Natural killer cell (primary cell): ENCODE measurements at regions not wholly inside any gene's neighbourhood (a gene's known extent, or its start where the extent isn't known, plus 50 kb on each side); places are given as distances from the start of the nearest gene placed in this dataset.

Source experiments
- ATAC-seq, 3 donors: fragments of 150-1000 bp in 2 of 3; fragments of 200-7000 bp in 1 of 3; cut with Tn5 transposase; 1 replicate in 1 of 3; 2 replicates in 2 of 3; pipeline ENCODE4 v1.10.0; 2021; ENCODE audit warnings: mild to moderate bottlenecking in 2 of 3, moderate library complexity in 2 of 3
- DNase-seq, 2 donors: peaks; one replicate each; pipeline versions ENCODE4 v3.0.0 to v3.0.0-alpha.2; 2013 to 2021; ENCODE audit warnings: mixed read lengths in 1 of 2
- H3K27ac ChIP-seq: one replicate; pipeline ENCODE4 v1.5.1; 2013; ENCODE audit warnings: mild to moderate bottlenecking, low read length
- H3K27me3 ChIP-seq: one replicate; pipeline ENCODE4 v1.6.1; 2013; ENCODE audit warnings: low read length; ENCODE audit not compliant: control insufficient read depth, insufficient read depth
- H3K36me3 ChIP-seq: one replicate; pipeline ENCODE4 v1.6.1; 2013; ENCODE audit warnings: low read length; ENCODE audit not compliant: control insufficient read depth, insufficient read depth
- H3K4me1 ChIP-seq: one replicate; pipeline ENCODE4 v1.6.1; 2013; ENCODE audit warnings: low read length; ENCODE audit not compliant: control insufficient read depth, insufficient read depth
- H3K4me3 ChIP-seq: one replicate; pipeline ENCODE4 v1.5.1; 2013; ENCODE audit warnings: low read length
- H3K9me3 ChIP-seq: one replicate; pipeline ENCODE4 v1.6.1; 2013; ENCODE audit warnings: low read length; ENCODE audit not compliant: control insufficient read depth, insufficient read depth
- H3K27ac Mint-ChIP-seq, 2 donors: one replicate each; pipeline ENCODE4 v1.8.0; 2022; ENCODE audit warnings: mild to moderate bottlenecking in 2 of 2, mixed read lengths in 2 of 2, moderate library complexity in 1 of 2
- H3K27me3 Mint-ChIP-seq, 2 donors: one replicate each; pipeline ENCODE4 v1.8.0; 2022; ENCODE audit warnings: low read depth in 2 of 2, mixed read lengths in 2 of 2
- H3K36me3 Mint-ChIP-seq: one replicate; pipeline ENCODE4 v1.8.0; 2022; ENCODE audit warnings: mixed read lengths
- H3K4me1 Mint-ChIP-seq, 2 donors: one replicate each; pipeline ENCODE4 v1.8.0; 2022; ENCODE audit warnings: mixed read lengths in 2 of 2
- H3K4me3 Mint-ChIP-seq: one replicate; pipeline ENCODE4 v1.8.0; 2022; ENCODE audit warnings: mild to moderate bottlenecking, moderate library complexity, mixed read lengths
- H3K9me3 Mint-ChIP-seq, 2 donors: one replicate each; pipeline ENCODE4 v1.8.0; 2022; ENCODE audit warnings: mixed read lengths in 2 of 2
- CTCF ChIP-seq: fragments of 200-600 bp; IDR thresholded peaks from one replicate; pipeline ENCODE4 v1.8.0; 2022; ENCODE audit warnings: antibody characterized with exemption
- WGBS: methylation state at CpG from one replicate; pipeline ENCODE4 v1.1.7; 2013; ENCODE audit warnings: missing lambda C conversion rate; ENCODE audit not compliant: insufficient coverage; 5-methylcytosine and 5-hydroxymethylcytosine counted together
- intact Hi-C: fragments of 100-400 bp; cut with micrococcal nuclease; formaldehyde crosslinking; loops from one replicate; pipeline ENCODE4 v1.14.2; 2022

- peaks cover 0 to 9% of the 10 kb centered on the region in 2 donors for H3K27me3 Mint-ChIP-seq
- DNase-seq = peak in 1 of 2 donors; percentile 72
- peak; percentile 61 for TF ChIP-seq CTCF
- WGBS = 10% methylated on average over 4 of the region's 6 CpGs
- H3K9me3 Mint-ChIP-seq = no peaks in the 10 kb centered on the region
- peak; percentile 60 to 77 (median 63) for ATAC-seq
- Histone ChIP-seq H3K27me3 (no peaks in the 10 kb centered on the region), H3K4me3 (no peak overlapping the region), H3K27ac (no peak overlapping the region), H3K36me3 (no peaks in the 10 kb centered on the region), H3K4me1 (no peaks in the 10 kb centered on the region), H3K9me3 (peaks cover 4% of the 10 kb centered on the region)
- intact Hi-C loops = loop anchor here (1.0 to 10.0 kb wide), 3 partner anchors 107 to 274 kb away; partner anchors contain the start of gene SNX10
- H3K36me3 Mint-ChIP-seq = no peaks in the 10 kb centered on the region
- H3K4me1 Mint-ChIP-seq = peaks cover 7 to 14% of the 10 kb centered on the region in 2 donors
- H3K4me3 Mint-ChIP-seq = peak overlapping the region; percentile 57
- H3K27ac Mint-ChIP-seq = no peak overlapping the region
Measured at GRCh38 chr7:26090927-26091519, 61.0 kb upstream of the NFE2L3 start.

- Histone ChIP-seq H3K27me3 (no peaks in the 10 kb centered on the region), H3K27ac (no peak overlapping the region), H3K4me3 (no peak overlapping the region), H3K4me1 (no peaks in the 10 kb centered on the region), H3K36me3 (no peaks in the 10 kb centered on the region), H3K9me3 (peaks cover 4% of the 10 kb centered on the region)
- no peak for ATAC-seq
- no peak overlapping the region for H3K4me3 Mint-ChIP-seq
- 37% methylated on average over 4 of the region's 4 CpGs for WGBS
- peak in 1 of 2 donors; percentile 43 for DNase-seq
- peaks cover 7 to 14% of the 10 kb centered on the region in 2 donors for H3K4me1 Mint-ChIP-seq
- H3K36me3 Mint-ChIP-seq = no peaks in the 10 kb centered on the region
- TF ChIP-seq CTCF = no peak
- intact Hi-C loops = loop anchor here (1.0 to 10.0 kb wide), 3 partner anchors 106 to 273 kb away; partner anchors contain the start of gene SNX10
- H3K9me3 Mint-ChIP-seq = no peaks in the 10 kb centered on the region
- H3K27ac Mint-ChIP-seq = no peak overlapping the region
- peaks cover 0 to 8% of the 10 kb centered on the region in 2 donors for H3K27me3 Mint-ChIP-seq
Measured at GRCh38 chr7:26091933-26092332, 60.1 kb upstream of the NFE2L3 start.

- no peak for ATAC-seq
- no peak for TF ChIP-seq CTCF
- intact Hi-C loops = loop anchor here (10.0 kb wide), 1 partner anchor 202 kb away; the partner anchor contains the start of gene SNX10
Measured at GRCh38 chr7:26093023-26093422, 59.0 kb upstream of the NFE2L3 start.

GRCh38 chr7:26096136-26096535 lies 55.9 kb upstream of the NFE2L3 start:
- no peak for ATAC-seq
- Histone ChIP-seq H3K4me1 (peaks cover 7% of the 10 kb centered on the region), H3K27ac (no peak overlapping the region), H3K36me3 (no peaks in the 10 kb centered on the region), H3K4me3 (no peak overlapping the region), H3K9me3 (no peaks in the 10 kb centered on the region), H3K27me3 (no peaks in the 10 kb centered on the region)
- intact Hi-C loops = loop anchor here (10.0 kb wide), 1 partner anchor 199 kb away; the partner anchor contains the start of gene SNX10
- DNase-seq = no peak
- Mint-ChIP-seq H3K36me3 (no peaks in the 10 kb centered on the region), H3K27ac (no peak overlapping the region), H3K27me3 (no peaks in the 10 kb centered on the region), H3K4me1 (peaks cover 2 to 7% of the 10 kb centered on the region in 2 donors), H3K9me3 (no peaks in the 10 kb centered on the region), H3K4me3 (no peak overlapping the region)
- WGBS = 98% methylated on average over 3 of the region's 3 CpGs
- TF ChIP-seq CTCF = no peak

More at GRCh38 chr7:26093023-26093422, 59.0 kb upstream of the NFE2L3 start:
- H3K9me3 Mint-ChIP-seq = no peaks in the 10 kb centered on the region
- no peaks in the 10 kb centered on the region for H3K27me3 Mint-ChIP-seq
- H3K36me3 Mint-ChIP-seq = no peaks in the 10 kb centered on the region
- no peak for DNase-seq
- no peak overlapping the region for H3K4me3 ChIP-seq
- no peak overlapping the region for H3K4me3 Mint-ChIP-seq
- H3K4me1 Mint-ChIP-seq = peaks cover 7 to 14% of the 10 kb centered on the region in 2 donors
- no peaks in the 10 kb centered on the region for H3K27me3 ChIP-seq
- no peak overlapping the region for H3K27ac ChIP-seq
- peaks cover 2% of the 10 kb centered on the region for H3K4me1 ChIP-seq
- H3K36me3 ChIP-seq = no peaks in the 10 kb centered on the region
- H3K9me3 ChIP-seq = peaks cover 4% of the 10 kb centered on the region
- H3K27ac Mint-ChIP-seq = no peak overlapping the region
